Prostate gland (tissue), 2 donors: ENCODE measurements at regions not wholly inside any gene's neighbourhood (a gene's known extent, or its start where the extent isn't known, plus 50 kb on each side); places are given as distances from the start of the nearest gene placed in this dataset.

Source experiments
- DNase-seq: peaks from one replicate; pipeline ENCODE4 v3.0.0-alpha.2; 2019; ENCODE audit warnings: low spot score
- H3K27ac ChIP-seq, 2 donors: fragments of 200-600 bp; sonication (generic); 2 replicates each; pipeline ENCODE4 v1.5.1; 2017 to 2019
- H3K27me3 ChIP-seq: fragments of 200-600 bp; sonication (generic); replicated peaks from 2 replicates; pipeline ENCODE4 v1.5.1; 2019; ENCODE audit not compliant: insufficient read depth
- H3K36me3 ChIP-seq, 2 donors: fragments of 200-600 bp; sonication (generic); 1 replicate in 1 of 2; 2 replicates in 1 of 2; pipeline versions ENCODE4 v1.5.1 to v1.8.1; 2017 to 2019
- H3K4me1 ChIP-seq: fragments of 200-600 bp; sonication (generic); replicated peaks from 2 replicates; pipeline ENCODE4 v1.5.1; 2019
- H3K4me3 ChIP-seq, 2 donors: fragments of 200-600 bp; sonication (generic); 2 replicates each; pipeline ENCODE4 v1.5.1; 2017 to 2019
- H3K9me3 ChIP-seq: fragments of 200-600 bp; sonication (generic); 2 replicates; pipeline ENCODE4 v1.5.1; 2017
- CTCF ChIP-seq, 4 experiments: fragments of 200-600 bp in 2 of 4; fragments of 450-650 bp in 2 of 4; sonication (generic) in 2 of 4; IDR thresholded peaks; 1 replicate in 3 of 4; 2 replicates in 1 of 4; pipeline ENCODE4 v1.5.1; 2016 to 2019; ENCODE audit warnings: antibody characterized with exemption in 4 of 4, mild to moderate bottlenecking in 2 of 4, moderate library complexity in 2 of 4
- POLR2A ChIP-seq: fragments of 450-650 bp; IDR thresholded peaks from one replicate; pipeline ENCODE4 v1.6.1; 2016; ENCODE audit warnings: antibody characterized with exemption, mild to moderate bottlenecking
- POLR2AphosphoS5 ChIP-seq: sonication (generic); formaldehyde crosslinking; IDR thresholded peaks from one replicate; pipeline ENCODE4 v1.6.1; 2017; ENCODE audit warnings: antibody characterized with exemption
- WGBS: methylation state at CpG from one replicate; pipeline ENCODE4 v1.1.5; 2018; 5-methylcytosine and 5-hydroxymethylcytosine counted together
- intact Hi-C: fragments of 100-400 bp; cut with DNase I; formaldehyde crosslinking; loops from one replicate; pipeline ENCODE4 v1.14.2; 2022

- intact Hi-C loops, result no loop called here
- TF ChIP-seq CTCF (IDR thresholded peaks at IDR 0.05) (no peak), POLR2A (no peak), POLR2AphosphoS5 (no peak)
Measured at GRCh38 chr9:78519786-78520185, 222.9 kb downstream of the PSAT1 start.

GRCh38 chr9:78521680-78522079 is 224.8 kb downstream of the PSAT1 start:
- intact Hi-C loops, result no loop called here
- Histone ChIP-seq H3K27me3 (no peaks in the 10 kb centered on the region), H3K4me3 (no peak overlapping the region), H3K4me1 (no peaks in the 10 kb centered on the region), H3K27ac (no peak overlapping the region), H3K9me3 (no peaks in the 10 kb centered on the region), H3K36me3 (no peaks in the 10 kb centered on the region)
- TF ChIP-seq POLR2AphosphoS5 (no peak), CTCF (IDR thresholded peaks at IDR 0.05) (no peak), POLR2A (no peak)
- DNase-seq, result no peak

More at GRCh38 chr9:78519786-78520185, 222.9 kb downstream of the PSAT1 start:
- no peaks in the 10 kb centered on the region for H3K4me1 ChIP-seq
- 82% methylated on average over 4 of the region's 4 CpGs for WGBS
- H3K4me3 ChIP-seq, result no peak overlapping the region
- no peaks in the 10 kb centered on the region for H3K27me3 ChIP-seq
- H3K36me3 ChIP-seq, result no peaks in the 10 kb centered on the region
- H3K9me3 ChIP-seq, result no peaks in the 10 kb centered on the region
- no peak for DNase-seq
- H3K27ac ChIP-seq, result no peak overlapping the region

GRCh38 chr9:78525986-78526560 is 229.1 kb downstream of the PSAT1 start:
- no peak overlapping the region for H3K4me3 ChIP-seq
- H3K27me3 ChIP-seq, result no peaks in the 10 kb centered on the region
- DNase-seq, result no peak
- intact Hi-C loops, result no loop called here
- no peaks in the 10 kb centered on the region for H3K4me1 ChIP-seq
- no peaks in the 10 kb centered on the region for H3K9me3 ChIP-seq
- no peaks in the 10 kb centered on the region for H3K36me3 ChIP-seq
- no peak overlapping the region for H3K27ac ChIP-seq
- 46% methylated on average over 2 of the region's 2 CpGs for WGBS
- TF ChIP-seq POLR2A, result no peak
- TF ChIP-seq CTCF (IDR thresholded peaks at IDR 0.05), result no peak
- TF ChIP-seq POLR2AphosphoS5, result no peak

GRCh38 chr9:78533500-78533899 is 236.6 kb downstream of the PSAT1 start:
- DNase-seq, result no peak
- no peaks in the 10 kb centered on the region for H3K4me1 ChIP-seq
- H3K36me3 ChIP-seq, result no peaks in the 10 kb centered on the region
- WGBS, result 65% methylated on average over 2 of the region's 2 CpGs
- TF ChIP-seq POLR2A, result no peak
- TF ChIP-seq CTCF (IDR thresholded peaks at IDR 0.05), result no peak
- no peak for TF ChIP-seq POLR2AphosphoS5
- H3K9me3 ChIP-seq, result no peaks in the 10 kb centered on the region
- H3K4me3 ChIP-seq, result no peak overlapping the region
- no peaks in the 10 kb centered on the region for H3K27me3 ChIP-seq
- intact Hi-C loops, result no loop called here
- no peak overlapping the region for H3K27ac ChIP-seq

GRCh38 chr9:78539188-78539587 is 242.3 kb downstream of the PSAT1 start:
- no peaks in the 10 kb centered on the region for H3K36me3 ChIP-seq
- no peaks in the 10 kb centered on the region for H3K27me3 ChIP-seq
- TF ChIP-seq POLR2AphosphoS5 (no peak), POLR2A (no peak), CTCF (IDR thresholded peaks at IDR 0.05) (no peak)
- no peaks in the 10 kb centered on the region for H3K9me3 ChIP-seq
- H3K27ac ChIP-seq, result no peak overlapping the region
- no peak overlapping the region for H3K4me3 ChIP-seq
- DNase-seq, result no peak
- WGBS, result 93% methylated on average over 3 of the region's 3 CpGs
- no peaks in the 10 kb centered on the region for H3K4me1 ChIP-seq
- intact Hi-C loops, result no loop called here
